ENCODE measurements at regions not wholly inside any gene's neighbourhood (a gene's known extent, or its start where the extent isn't known, plus 50 kb on each side); places are given as distances from the start of the nearest gene placed in this dataset.

DNA sequence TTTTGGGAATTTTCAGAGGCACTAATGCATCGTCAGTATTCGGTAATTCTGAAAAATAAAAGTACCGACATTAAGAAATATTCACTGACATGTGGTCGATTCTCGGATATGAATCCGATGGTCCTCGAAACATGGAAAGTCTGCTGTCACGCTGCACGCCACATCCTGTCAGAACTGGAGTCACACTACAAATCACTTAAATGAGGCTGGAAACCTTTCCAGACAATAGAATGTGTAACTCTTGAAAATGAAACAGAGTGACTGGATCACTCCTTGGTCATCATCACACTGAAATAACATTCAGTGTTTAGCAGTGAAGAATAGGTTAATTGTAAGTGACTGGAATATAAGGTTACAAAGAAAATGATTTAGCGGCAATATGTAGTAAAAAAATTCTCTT lies 620.1 kb upstream of the ADAMTS5 start:
- no peak for TF ChIP-seq POLR2A (IDR thresholded peaks at IDR 0.05)
- TF ChIP-seq, protein P1, sequence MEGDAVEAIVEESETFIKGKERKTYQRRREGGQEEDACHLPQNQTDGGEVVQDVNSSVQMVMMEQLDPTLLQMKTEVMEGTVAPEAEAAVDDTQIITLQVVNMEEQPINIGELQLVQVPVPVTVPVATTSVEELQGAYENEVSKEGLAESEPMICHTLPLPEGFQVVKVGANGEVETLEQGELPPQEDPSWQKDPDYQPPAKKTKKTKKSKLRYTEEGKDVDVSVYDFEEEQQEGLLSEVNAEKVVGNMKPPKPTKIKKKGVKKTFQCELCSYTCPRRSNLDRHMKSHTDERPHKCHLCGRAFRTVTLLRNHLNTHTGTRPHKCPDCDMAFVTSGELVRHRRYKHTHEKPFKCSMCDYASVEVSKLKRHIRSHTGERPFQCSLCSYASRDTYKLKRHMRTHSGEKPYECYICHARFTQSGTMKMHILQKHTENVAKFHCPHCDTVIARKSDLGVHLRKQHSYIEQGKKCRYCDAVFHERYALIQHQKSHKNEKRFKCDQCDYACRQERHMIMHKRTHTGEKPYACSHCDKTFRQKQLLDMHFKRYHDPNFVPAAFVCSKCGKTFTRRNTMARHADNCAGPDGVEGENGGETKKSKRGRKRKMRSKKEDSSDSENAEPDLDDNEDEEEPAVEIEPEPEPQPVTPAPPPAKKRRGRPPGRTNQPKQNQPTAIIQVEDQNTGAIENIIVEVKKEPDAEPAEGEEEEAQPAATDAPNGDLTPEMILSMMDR (IDR thresholded peaks at IDR 0.05) = no peak
- Histone ChIP-seq H3K4me1 (no peaks in the 10 kb centered on the region), H3K9me3 (no peaks in the 10 kb centered on the region), H3K27ac (no peak overlapping the region), H3K27me3 (no peaks in the 10 kb centered on the region), H3K4me3 (no peak overlapping the region), H3K36me3 (replicated peaks in 1 of 2; ENCODE audit: insufficient read depth in 1 of 2, low read depth in 2 of 2) (no peaks in the 10 kb centered on the region)
- intact Hi-C loops (cut with DNase I) = no loop called here
- DNase-seq (no peak), ATAC-seq (no peak)
- WGBS, 2 donors = 85 to 92% methylated on average over 10 of the region's 10 CpGs

DNA sequence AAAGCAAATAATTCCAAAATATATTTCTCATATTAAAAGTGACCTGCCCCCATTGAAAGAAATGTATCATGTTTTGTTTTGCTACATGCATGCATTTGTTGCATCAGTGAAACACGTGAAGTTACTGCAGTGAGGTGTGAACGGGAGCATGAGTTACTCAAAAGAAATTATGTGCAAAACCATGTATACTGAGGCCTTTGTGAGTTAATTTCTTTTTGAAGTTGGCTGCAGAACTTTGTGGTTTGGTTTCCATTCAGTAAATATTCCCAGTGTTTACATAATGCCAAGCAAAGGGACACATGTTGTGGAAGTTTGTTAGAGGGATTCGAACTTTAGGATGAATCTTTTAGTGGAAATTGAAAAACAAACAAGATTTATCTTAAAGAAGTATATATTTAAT lies 619.4 kb upstream of the ADAMTS5 start:
- Histone ChIP-seq H3K4me3 (no peak overlapping the region), H3K36me3 (replicated peaks in 1 of 2; ENCODE audit: insufficient read depth in 1 of 2, low read depth in 2 of 2) (no peaks in the 10 kb centered on the region), H3K27ac (no peak overlapping the region), H3K4me1 (no peaks in the 10 kb centered on the region), H3K9me3 (no peaks in the 10 kb centered on the region), H3K27me3 (no peaks in the 10 kb centered on the region)
- TF ChIP-seq POLR2A (IDR thresholded peaks at IDR 0.05) = no peak
- intact Hi-C loops (cut with DNase I) = no loop called here
- 59 to 62% methylated on average over 3 of the region's 3 CpGs for WGBS, 2 donors
- ATAC-seq (no peak), DNase-seq (no peak)

DNA sequence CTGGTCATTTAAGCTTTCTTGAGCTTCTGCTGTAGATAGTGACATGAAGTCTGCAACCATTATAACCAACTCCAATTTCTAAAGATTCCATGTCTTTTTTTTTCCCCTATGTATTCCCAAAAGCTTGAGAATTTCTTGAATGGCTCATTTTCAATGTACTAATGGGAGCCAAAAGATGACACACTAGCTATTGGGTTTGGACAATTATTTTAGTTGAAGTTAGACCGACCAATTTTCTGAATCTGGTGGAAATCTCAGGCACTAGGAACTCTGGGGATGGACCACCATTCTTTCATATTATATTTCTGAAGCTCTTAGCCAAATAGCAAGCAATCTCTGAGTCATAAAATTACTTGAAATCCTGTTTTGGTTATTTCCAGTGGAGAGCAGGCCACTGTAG lies 617.4 kb upstream of the ADAMTS5 start:
- H3K27ac ChIP-seq = no peak overlapping the region
- no peak overlapping the region for H3K4me3 ChIP-seq
- intact Hi-C loops (cut with DNase I) = no loop called here
- no peak for DNase-seq
- no peak for ATAC-seq
- no peaks in the 10 kb centered on the region for H3K36me3 ChIP-seq (replicated peaks in 1 of 2; ENCODE audit: insufficient read depth in 1 of 2, low read depth in 2 of 2)
- TF ChIP-seq, protein P1 (IDR thresholded peaks at IDR 0.05) = no peak
- TF ChIP-seq POLR2A (IDR thresholded peaks at IDR 0.05) = no peak
- no peaks in the 10 kb centered on the region for H3K9me3 ChIP-seq
- 81 to 85% methylated on average over 1 of the region's 1 CpG for WGBS, 2 donors
- no peaks in the 10 kb centered on the region for H3K27me3 ChIP-seq
- H3K4me1 ChIP-seq = no peaks in the 10 kb centered on the region

DNA sequence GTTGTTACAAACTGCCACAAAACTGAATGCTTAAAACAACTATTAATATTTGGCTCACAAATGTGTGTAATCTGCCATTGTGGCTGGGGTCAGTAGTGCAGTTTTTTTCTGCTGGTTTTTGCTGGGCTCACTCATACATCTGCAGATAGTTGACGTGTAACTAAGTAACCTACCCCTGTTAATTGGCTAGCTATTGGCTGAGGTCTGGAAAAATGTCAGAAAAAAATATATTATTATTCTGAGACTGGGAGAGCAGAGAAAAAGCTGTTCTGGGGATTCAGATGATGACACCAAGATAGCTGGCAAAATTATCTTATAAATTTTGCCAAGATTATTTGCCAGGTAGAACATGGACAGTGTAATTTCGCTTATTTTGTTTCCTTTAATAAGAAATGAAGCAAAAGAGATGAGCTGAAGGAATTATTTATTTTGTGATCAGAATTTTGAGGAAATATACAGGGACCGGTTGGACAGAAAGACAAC lies 616.1 kb upstream of the ADAMTS5 start:
- no peak for ATAC-seq
- 75 to 79% methylated on average over 3 of the region's 3 CpGs for WGBS, 2 donors

DNA sequence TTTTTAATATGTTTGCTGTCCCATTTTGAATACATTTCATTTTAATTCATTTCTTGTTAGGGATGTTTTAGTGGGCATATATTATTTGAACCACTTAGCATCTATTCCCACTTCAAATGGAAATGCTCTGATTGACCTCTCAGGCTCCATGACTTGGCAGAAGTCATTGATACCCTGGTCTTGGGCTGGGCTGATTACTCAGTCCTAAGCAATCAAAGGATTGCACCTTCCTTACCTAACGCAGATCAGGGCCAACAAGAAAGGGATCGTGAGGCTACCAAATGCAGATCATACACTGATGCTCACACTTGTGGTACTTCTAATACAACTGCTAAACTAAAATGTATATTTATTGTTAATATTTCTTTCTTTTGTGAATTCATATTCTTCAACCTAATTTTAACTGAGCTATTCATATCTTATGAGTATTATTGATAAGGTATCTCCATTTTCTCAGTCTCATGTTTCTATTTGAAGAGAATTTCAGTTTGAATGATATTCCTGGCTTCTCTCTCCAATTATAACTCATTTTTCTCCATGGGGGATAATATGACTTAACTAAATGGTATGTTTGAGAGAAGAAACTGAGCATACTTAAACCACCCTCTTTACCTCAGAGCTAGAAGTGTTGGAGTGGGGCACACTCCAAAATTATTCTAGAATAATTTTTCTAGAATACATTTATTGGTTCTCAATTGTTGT lies 615.5 kb upstream of the ADAMTS5 start:
- Histone ChIP-seq H3K27me3 (no peaks in the 10 kb centered on the region), H3K27ac (no peak overlapping the region), H3K4me1 (no peaks in the 10 kb centered on the region), H3K9me3 (no peaks in the 10 kb centered on the region), H3K36me3 (replicated peaks in 1 of 2; ENCODE audit: insufficient read depth in 1 of 2, low read depth in 2 of 2) (no peaks in the 10 kb centered on the region), H3K4me3 (no peak overlapping the region)
- intact Hi-C loops (cut with DNase I) = no loop called here
- ATAC-seq (no peak), DNase-seq (no peak)
- no peak for TF ChIP-seq POLR2A (IDR thresholded peaks at IDR 0.05)
- TF ChIP-seq, protein P1 (IDR thresholded peaks at IDR 0.05) = no peak
- WGBS, 2 donors = 87 to 88% methylated on average over 2 of the region's 2 CpGs

More for the DNA sequence above, 616.1 kb upstream of the ADAMTS5 start:
- no peak overlapping the region for H3K27ac ChIP-seq
- H3K27me3 ChIP-seq = no peaks in the 10 kb centered on the region
- no peak for DNase-seq
- no peak overlapping the region for H3K4me3 ChIP-seq
- H3K9me3 ChIP-seq = no peaks in the 10 kb centered on the region
- intact Hi-C loops (cut with DNase I) = no loop called here
- H3K4me1 ChIP-seq = no peaks in the 10 kb centered on the region
- TF ChIP-seq, protein P1 (IDR thresholded peaks at IDR 0.05) = no peak
- no peak for TF ChIP-seq POLR2A (IDR thresholded peaks at IDR 0.05)
- no peaks in the 10 kb centered on the region for H3K36me3 ChIP-seq (replicated peaks in 1 of 2; ENCODE audit: insufficient read depth in 1 of 2, low read depth in 2 of 2)
